BLaER1 treated with 17β-estradiol and CSF1 and Interleukin-3, amounts not matched to agents 10 nM and 100 nM (cell line): ENCODE measurements at regions not wholly inside any gene's neighbourhood (a gene's known extent, or its start where the extent isn't known, plus 50 kb on each side); places are given as distances from the start of the nearest gene placed in this dataset.
"Not testable (repeated sequence)": the region's sequence is repeated elsewhere in the genome, so short reads cannot be mapped to it uniquely, and the experiment has no call there.

Experiments
- H3K27ac ChIP-seq, 11 experiments: shearing (Covaris generic); formaldehyde crosslinking; 2 replicates each; pipeline ENCODE4 v1.8.1; 2022
- H3K27me3 ChIP-seq, 11 experiments: shearing (Covaris generic); formaldehyde crosslinking; 2 replicates each; pipeline ENCODE4 v1.8.1; 2022
- H3K36me3 ChIP-seq, 11 experiments: shearing (Covaris generic); formaldehyde crosslinking; 2 replicates each; pipeline ENCODE4 v1.8.1; 2022
- H3K4me1 ChIP-seq, 10 experiments: shearing (Covaris generic); formaldehyde crosslinking; 2 replicates each; pipeline ENCODE4 v1.8.1; 2022
- H3K4me2 ChIP-seq, 11 experiments: shearing (Covaris generic); formaldehyde crosslinking; 2 replicates each; pipeline ENCODE4 v1.8.1; 2022
- H3K4me3 ChIP-seq, 10 experiments: shearing (Covaris generic); formaldehyde crosslinking; 2 replicates each; pipeline ENCODE4 v1.8.1; 2022
- H3K9ac ChIP-seq, 11 experiments: shearing (Covaris generic); formaldehyde crosslinking; 2 replicates each; pipeline ENCODE4 v1.8.1; 2022
- H3K9me3 ChIP-seq, 11 experiments: shearing (Covaris generic); formaldehyde crosslinking; replicated peaks in 1 of 11; 2 replicates each; pipeline ENCODE4 v1.8.1; 2022
- H4K20me1 ChIP-seq, 11 experiments: shearing (Covaris generic); formaldehyde crosslinking; 2 replicates each; pipeline ENCODE4 v1.8.1; 2022
- Cebpa-rat ChIP-seq, 11 experiments: shearing (Covaris generic); IDR thresholded peaks; 2 replicates each; pipeline ENCODE4 v1.8.1; 2022

DNA sequence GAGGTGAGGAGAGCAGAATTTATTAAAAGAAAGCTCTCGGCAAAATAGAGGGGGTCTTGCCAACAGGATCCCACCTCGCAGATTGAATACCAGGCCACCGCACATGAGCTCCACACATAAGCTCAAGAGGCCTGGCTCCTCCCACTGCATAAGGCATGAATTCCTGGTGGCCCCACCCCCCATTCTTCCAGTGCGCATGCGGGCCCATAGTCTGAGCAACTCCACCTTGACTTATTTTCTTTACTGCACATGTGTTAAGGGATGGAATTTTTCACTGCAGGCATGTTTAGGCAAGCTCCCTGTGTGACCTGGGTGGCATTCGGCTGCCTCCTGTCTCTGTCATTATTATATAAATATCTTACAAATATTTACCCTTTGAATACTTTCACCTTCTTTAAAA lies 412.5 kb downstream of the RMST start:
- H3K9me3 ChIP-seq: 0 out of 22 replicates have a peak, but pooled peaks cover 0 to 5% (median 0%) of the 10 kb centered on the region in 11 experiments
- H3K4me1 ChIP-seq: peaks cover 0 to 13% (median 0%) of the 10 kb centered on the region in 10 experiments; a peak in 5 of 20 replicates
- no peaks in the 10 kb centered on the region for H3K27me3 ChIP-seq

DNA sequence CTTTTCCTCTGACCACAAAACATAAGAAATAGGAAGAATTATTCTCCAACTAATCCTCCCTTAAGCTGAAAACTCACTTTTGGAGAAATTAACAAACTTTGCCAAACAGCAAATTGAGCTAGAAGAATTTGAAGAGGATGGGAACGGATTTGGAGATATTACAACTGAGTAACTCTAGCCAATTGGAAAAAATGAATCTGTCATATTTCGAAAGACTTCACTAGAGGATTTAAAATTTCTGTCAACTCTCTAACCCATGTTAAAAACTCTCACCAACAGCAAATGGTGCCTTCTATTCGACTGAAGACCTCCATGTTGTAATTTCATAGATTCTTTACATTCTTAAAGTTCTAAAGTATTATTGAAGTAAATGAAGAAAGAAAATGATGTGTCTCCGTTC lies 414.2 kb downstream of the RMST start:
- no peaks in the 10 kb centered on the region for H3K27me3 ChIP-seq
- H3K4me2 ChIP-seq: no peak overlapping the region

More for the DNA sequence above, 412.5 kb downstream of the RMST start:
- no peak for TF ChIP-seq Cebpa-rat (IDR thresholded peaks at IDR 0.05)
- Histone ChIP-seq H3K36me3 (no peaks in the 10 kb centered on the region), H3K27ac (no peak overlapping the region), H3K4me3 (no peak overlapping the region), H3K4me2 (no peak overlapping the region), H3K9ac (no peak overlapping the region), H4K20me1 (no peaks in the 10 kb centered on the region)

DNA sequence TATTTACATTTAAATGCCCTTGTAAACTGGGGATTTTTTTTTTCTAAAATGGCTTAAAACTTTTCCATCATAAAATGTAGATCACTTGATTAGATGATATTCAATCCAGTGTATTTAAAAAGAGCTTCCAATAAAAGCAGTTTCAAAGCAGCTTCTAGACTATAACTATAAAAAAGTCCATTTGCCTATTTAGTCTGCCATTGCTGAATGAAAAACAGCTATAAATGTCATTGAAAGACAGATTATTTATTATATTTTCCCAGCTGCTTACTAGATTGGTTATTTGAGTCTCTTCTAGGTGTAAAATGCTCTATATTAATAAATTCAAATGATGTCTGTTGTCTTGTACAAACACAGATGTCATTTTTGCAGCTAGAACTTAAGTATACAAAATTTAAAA lies 414.8 kb downstream of the RMST start:
- no peak overlapping the region for H3K4me2 ChIP-seq
- H4K20me1 ChIP-seq: no peaks in the 10 kb centered on the region
- H3K27me3 ChIP-seq: no peaks in the 10 kb centered on the region
- TF ChIP-seq Cebpa-rat (IDR thresholded peaks at IDR 0.05): no peak
- H3K9ac ChIP-seq: no peak overlapping the region
- 0 out of 22 replicates have a peak, but pooled peaks cover 0 to 5% (median 0%) of the 10 kb centered on the region in 11 experiments for H3K9me3 ChIP-seq
- H3K4me3 ChIP-seq: no peak overlapping the region
- H3K36me3 ChIP-seq: no peaks in the 10 kb centered on the region
- H3K4me1 ChIP-seq: peaks cover 0 to 17% (median 0%) of the 10 kb centered on the region in 10 experiments; a peak in 5 of 20 replicates
- no peak overlapping the region for H3K27ac ChIP-seq

More for the DNA sequence above, 414.2 kb downstream of the RMST start:
- TF ChIP-seq Cebpa-rat (IDR thresholded peaks at IDR 0.05): no peak
- Histone ChIP-seq H4K20me1 (no peaks in the 10 kb centered on the region), H3K36me3 (no peaks in the 10 kb centered on the region), H3K9ac (no peak overlapping the region), H3K9me3 (0 out of 22 replicates have a peak, but pooled peaks cover 0 to 5% (median 0%) of the 10 kb centered on the region in 11 experiments), H3K4me1 (peaks cover 0 to 18% (median 0%) of the 10 kb centered on the region in 10 experiments; a peak in 5 of 20 replicates), H3K4me3 (no peak overlapping the region), H3K27ac (no peak overlapping the region)

DNA sequence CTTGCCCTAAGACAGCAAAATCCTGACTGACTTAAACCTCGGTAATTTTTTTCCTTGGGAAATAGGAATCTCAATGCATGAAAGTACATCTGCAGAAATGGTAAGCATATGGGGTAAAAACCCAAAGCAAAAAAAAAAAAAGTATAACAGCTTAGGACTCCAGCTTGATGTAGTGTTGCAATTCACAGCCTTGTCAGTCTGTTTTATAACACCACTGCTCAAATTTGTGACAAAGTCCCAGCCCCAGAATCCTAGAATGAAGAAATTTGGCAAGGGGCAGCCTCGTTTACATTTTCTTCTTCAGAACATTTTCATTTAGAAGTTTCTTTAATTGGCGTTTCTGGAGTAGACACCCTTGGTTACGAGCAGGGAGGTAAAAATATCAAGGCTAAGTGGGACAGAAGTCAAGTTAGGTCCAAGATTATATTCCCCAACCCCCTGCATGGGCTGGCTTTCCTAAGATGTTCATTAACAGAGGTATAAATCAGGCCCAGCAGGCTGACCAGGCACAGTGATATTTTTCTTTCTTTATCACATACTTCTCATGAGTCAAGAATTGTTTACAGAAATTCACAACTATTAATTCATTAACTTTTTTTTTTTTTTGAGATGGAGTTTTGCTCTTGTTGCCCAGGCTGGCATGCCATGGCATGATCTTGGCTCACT lies 424.0 kb downstream of the RMST start:
- H3K9ac ChIP-seq: no peak overlapping the region
- no peaks in the 10 kb centered on the region for H3K27me3 ChIP-seq
- H3K4me2 ChIP-seq: no peak overlapping the region
- no peaks in the 10 kb centered on the region for H3K36me3 ChIP-seq
- no peaks in the 10 kb centered on the region for H4K20me1 ChIP-seq
- TF ChIP-seq Cebpa-rat (IDR thresholded peaks at IDR 0.05): no peak
- H3K4me1 ChIP-seq: peaks cover 0 to under 1% (median 0%) of the 10 kb centered on the region in 10 experiments; a peak in 1 of 20 replicates
- no peak overlapping the region for H3K27ac ChIP-seq
- no peak overlapping the region for H3K4me3 ChIP-seq
- no peaks in the 10 kb centered on the region for H3K9me3 ChIP-seq

DNA sequence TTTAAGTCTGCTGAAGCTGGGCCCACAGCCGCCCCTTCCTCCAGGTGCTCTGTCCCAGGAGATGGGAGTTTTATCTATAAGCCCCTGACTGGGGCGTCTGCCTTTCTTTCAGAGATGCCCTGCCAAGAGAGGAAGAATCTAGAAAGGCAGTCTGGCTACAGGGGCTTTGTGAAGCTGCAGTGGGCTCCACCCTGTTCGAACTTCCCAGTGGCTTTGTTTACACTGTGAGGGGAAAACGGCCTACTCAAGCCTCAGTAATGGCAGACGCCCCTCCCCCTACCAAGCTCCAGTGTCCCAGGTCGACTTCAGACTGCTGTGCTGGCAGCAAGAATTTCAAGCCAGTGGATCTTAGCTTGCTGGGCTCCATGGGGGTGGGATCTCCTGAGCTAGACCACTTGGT lies 435.3 kb downstream of the RMST start:
- H3K4me2 ChIP-seq, H3K9me3 ChIP-seq, H3K27ac ChIP-seq, H3K4me3 ChIP-seq, H4K20me1 ChIP-seq, H3K9ac ChIP-seq, H3K4me1 ChIP-seq, H3K36me3 ChIP-seq, H3K27me3 ChIP-seq: not testable (repeated sequence)

DNA sequence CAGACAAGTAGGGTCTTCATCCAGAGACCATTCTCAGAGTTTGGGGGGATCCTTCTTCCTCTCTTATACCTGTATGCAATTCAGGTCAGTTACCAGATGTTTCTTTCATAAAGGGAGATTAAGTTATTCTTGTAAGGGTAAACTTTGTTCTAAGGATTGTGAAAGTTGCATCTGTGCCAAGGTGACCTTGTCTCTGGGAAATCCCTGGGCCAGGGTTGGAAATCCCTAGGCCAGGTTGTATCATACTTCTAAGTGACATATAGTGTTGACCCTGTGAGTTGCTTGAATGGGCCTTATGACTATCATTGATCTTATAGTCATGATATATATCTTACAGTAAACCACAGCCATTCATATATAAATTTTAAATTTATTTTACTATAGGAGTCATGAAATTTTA lies 436.9 kb downstream of the RMST start:
- TF ChIP-seq Cebpa-rat (IDR thresholded peaks at IDR 0.05): no peak
- no peak overlapping the region for H3K27ac ChIP-seq
- no peaks in the 10 kb centered on the region for H3K27me3 ChIP-seq
- no peaks in the 10 kb centered on the region for H4K20me1 ChIP-seq
- no peaks in the 10 kb centered on the region for H3K4me1 ChIP-seq
- no peak overlapping the region for H3K4me3 ChIP-seq
- H3K9me3 ChIP-seq: no peaks in the 10 kb centered on the region
- no peak overlapping the region for H3K9ac ChIP-seq
- H3K4me2 ChIP-seq: no peak overlapping the region
- H3K36me3 ChIP-seq: no peaks in the 10 kb centered on the region

DNA sequence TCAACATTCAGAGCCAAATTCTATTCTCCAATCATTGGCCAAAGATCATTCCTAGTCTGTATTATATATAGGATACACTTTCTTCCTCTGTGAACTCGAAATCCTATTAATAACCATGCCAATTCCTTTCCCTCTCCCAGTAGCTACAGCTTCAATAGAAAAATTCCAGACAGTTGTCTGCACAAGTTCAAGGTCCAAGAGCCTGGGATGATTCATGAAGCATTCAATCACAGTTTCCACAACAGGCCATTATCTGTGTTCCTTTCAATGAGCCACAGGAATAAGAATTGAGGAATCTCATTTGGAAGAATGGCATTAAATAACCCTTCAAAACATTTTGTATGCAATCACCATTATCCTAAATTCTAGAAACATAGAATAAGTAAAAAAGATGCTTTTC lies 437.4 kb downstream of the RMST start:
- no peak for TF ChIP-seq Cebpa-rat (IDR thresholded peaks at IDR 0.05)
- Histone ChIP-seq H3K4me3 (no peak overlapping the region), H4K20me1 (no peaks in the 10 kb centered on the region), H3K4me1 (no peaks in the 10 kb centered on the region), H3K36me3 (no peaks in the 10 kb centered on the region), H3K9ac (no peak overlapping the region), H3K9me3 (no peaks in the 10 kb centered on the region), H3K27me3 (no peaks in the 10 kb centered on the region), H3K27ac (no peak overlapping the region), H3K4me2 (no peak overlapping the region)

DNA sequence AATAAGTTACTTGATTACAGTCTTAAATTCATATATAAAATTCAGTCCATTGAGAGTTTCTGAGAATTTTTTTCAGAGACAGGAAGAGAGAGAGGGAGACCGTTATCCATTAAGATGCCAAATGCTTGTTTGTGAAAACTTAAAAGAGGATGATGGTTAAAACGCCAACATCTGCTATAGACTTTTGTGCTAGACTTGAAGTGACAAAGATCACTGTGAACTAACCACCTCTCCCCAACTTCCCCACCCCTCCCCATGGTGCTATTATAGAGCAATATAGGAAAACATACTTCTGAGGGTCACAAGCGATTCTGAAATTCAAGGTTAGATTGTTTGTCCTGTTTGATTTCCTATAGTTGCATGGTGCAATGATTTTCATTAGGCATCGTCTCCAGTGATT lies 440.8 kb downstream of the RMST start:
- Histone ChIP-seq H3K4me3 (no peak overlapping the region), H3K27me3 (no peaks in the 10 kb centered on the region), H3K4me1 (no peaks in the 10 kb centered on the region), H4K20me1 (no peaks in the 10 kb centered on the region), H3K36me3 (no peaks in the 10 kb centered on the region), H3K27ac (no peak overlapping the region), H3K9ac (no peak overlapping the region), H3K9me3 (no peaks in the 10 kb centered on the region), H3K4me2 (no peak overlapping the region)
- TF ChIP-seq Cebpa-rat (IDR thresholded peaks at IDR 0.05): no peak

DNA sequence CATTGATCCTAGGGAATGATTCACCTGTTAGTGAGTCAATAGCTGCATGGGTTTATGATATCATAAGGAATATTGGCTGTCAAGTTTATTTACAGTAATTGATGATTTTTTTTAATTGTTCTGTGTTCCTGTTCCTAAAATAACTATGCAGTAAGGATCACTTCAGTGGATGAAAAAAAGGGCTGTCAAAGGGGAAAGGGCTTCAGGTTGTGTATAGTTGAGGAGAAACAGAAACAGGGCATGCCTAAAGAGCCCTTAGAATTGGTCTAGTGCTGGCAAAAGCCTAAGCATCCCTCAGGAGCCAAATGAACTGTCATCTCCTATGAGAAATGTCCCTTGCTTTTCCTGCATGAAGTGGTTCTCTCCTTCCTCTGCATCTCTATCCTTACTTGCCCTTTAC lies 444.9 kb downstream of the RMST start:
- TF ChIP-seq Cebpa-rat (IDR thresholded peaks at IDR 0.05): no peak
- Histone ChIP-seq H3K4me1 (no peaks in the 10 kb centered on the region), H3K4me3 (no peak overlapping the region), H3K27ac (no peak overlapping the region), H3K27me3 (no peaks in the 10 kb centered on the region), H4K20me1 (no peaks in the 10 kb centered on the region), H3K4me2 (no peak overlapping the region), H3K9ac (no peak overlapping the region), H3K36me3 (no peaks in the 10 kb centered on the region), H3K9me3 (no peaks in the 10 kb centered on the region)

DNA sequence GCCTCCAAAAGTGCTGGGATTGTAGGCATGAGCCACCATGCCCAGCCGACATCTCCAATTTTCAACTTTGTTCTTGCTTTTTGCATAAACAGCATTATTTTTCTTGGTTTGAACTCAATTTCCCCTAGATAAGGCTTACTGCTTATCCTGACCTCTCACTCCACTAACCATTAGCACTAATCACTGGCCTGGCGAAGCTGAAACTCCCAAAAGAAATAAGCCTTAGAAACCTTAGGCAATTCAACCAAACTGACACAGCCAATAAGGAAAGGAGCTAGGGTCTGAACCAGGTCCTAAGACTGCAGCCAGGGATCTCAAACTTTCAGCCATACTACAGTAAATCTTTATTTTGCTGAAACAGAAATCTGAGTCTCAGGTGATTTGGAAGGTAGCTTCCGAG lies 448.0 kb downstream of the RMST start:
- no peaks in the 10 kb centered on the region for H4K20me1 ChIP-seq
- H3K36me3 ChIP-seq: no peaks in the 10 kb centered on the region
- H3K27me3 ChIP-seq: no peaks in the 10 kb centered on the region
- H3K4me3 ChIP-seq: no peak overlapping the region
- no peak overlapping the region for H3K9ac ChIP-seq
- no peak for TF ChIP-seq Cebpa-rat (IDR thresholded peaks at IDR 0.05)
- H3K4me1 ChIP-seq: peaks cover 0 to 11% (median 0%) of the 10 kb centered on the region in 10 experiments; a peak in 4 of 20 replicates
- H3K4me2 ChIP-seq: no peak overlapping the region
- H3K9me3 ChIP-seq: no peaks in the 10 kb centered on the region
- no peak overlapping the region for H3K27ac ChIP-seq
